GM18517 (cell line): ENCODE measurements at regions not wholly inside any gene's neighbourhood (a gene's known extent, or its start where the extent isn't known, plus 50 kb on each side); places are given as distances from the start of the nearest gene placed in this dataset.

Experiments
- ATAC-seq: cut with Tn5 transposase; IDR thresholded peaks from one replicate; pipeline ENCODE4 v1.9.1; 2021; ENCODE audit warnings: mild to moderate bottlenecking, moderate library complexity; ENCODE audit not compliant: unreplicated experiment

DNA sequence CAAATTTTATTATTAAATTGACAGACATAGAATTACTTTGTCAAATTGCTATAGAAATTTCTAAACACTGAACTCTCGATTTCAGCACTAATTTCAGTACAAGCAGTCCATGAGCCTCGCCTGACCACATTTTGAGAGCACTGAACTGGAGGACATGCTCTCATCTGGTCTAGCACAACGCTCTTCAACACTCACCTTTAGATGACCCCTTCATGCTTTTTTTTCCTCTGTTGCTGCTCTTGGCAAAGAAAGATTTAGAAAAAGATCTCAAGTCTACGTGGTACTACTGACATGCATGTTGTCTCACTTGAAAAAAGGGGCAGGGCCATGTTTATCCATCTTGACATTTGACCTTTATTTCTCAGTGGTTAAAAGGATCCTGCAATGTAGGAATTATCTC lies 981.5 kb downstream of the DIAPH3 start:
- ATAC-seq = no peak

DNA sequence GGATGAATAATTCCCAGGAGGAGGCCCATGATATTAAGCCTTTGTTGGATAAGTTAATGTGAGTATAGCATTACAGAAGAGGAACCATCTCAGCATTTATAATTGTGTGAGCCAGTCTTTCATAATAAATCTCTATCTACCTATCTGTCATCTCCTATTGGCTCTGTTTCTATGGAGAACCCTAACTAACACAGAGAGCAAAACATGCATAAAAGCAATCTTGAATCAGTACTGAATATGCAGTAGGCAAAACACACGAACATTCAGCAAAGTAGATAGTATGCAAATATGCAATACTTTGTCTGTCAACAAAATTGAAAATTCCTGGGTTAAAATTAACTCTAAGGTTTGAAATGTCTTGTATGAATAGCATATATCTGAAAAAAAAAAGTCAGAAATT lies 966.3 kb downstream of the DIAPH3 start:
- no peak for ATAC-seq

DNA sequence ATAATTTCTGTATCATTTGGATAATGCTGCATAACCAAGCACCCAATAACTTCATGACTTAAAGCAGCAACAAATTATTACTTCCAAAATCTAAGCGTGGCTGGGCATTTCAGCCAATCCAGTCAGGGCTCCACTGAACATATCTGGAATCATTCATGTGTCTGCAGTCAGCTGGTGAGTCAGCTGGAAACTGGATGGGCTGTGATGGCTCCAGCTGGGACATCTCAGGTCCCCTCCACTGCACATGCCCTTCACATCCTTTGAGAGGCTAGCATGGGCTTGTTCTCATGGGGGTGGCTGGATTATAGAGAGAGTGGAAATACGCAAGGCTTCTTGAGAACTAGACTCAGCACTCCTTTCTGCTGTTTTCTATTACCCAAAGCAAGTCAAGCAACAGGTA lies 961.9 kb downstream of the DIAPH3 start:
- ATAC-seq = no peak

DNA sequence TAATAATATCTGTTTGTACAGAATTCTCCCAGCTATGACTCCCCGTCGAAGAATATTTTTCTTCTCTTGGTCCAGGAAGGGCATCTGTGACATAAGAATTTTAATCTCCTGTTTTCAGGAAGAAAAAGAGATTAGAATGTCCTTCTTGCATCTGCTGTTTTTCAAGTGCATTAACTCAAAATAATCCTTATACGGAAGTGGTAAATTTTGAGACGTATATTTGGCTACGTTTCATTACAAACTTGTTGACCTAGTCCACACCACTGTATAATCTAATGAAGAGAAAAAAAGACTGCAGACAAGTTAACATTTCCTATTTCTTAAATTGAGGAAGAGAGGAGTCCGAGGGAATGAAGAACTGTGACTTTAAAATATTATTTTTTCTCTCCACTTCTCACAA lies 959.9 kb downstream of the DIAPH3 start:
- no peak for ATAC-seq

DNA sequence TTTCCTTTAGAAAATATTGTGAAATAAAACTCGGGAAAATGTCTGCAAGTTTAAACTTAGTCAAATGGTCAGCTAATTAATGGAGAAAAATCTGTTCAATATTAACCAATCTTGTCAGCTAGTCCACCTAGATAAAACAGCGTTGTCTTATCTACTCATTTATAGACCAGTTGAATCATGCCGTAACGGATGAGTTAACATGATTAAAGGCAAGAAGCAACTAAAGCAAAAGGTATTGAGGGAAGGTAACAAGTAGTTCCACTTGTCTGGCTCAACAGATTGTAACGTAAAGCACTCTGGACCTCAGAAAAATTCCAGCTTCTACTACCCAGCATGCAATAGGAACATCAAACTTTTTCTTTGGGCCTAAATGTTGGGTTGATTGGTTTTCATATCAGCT lies 958.2 kb downstream of the DIAPH3 start:
- ATAC-seq = no peak

DNA sequence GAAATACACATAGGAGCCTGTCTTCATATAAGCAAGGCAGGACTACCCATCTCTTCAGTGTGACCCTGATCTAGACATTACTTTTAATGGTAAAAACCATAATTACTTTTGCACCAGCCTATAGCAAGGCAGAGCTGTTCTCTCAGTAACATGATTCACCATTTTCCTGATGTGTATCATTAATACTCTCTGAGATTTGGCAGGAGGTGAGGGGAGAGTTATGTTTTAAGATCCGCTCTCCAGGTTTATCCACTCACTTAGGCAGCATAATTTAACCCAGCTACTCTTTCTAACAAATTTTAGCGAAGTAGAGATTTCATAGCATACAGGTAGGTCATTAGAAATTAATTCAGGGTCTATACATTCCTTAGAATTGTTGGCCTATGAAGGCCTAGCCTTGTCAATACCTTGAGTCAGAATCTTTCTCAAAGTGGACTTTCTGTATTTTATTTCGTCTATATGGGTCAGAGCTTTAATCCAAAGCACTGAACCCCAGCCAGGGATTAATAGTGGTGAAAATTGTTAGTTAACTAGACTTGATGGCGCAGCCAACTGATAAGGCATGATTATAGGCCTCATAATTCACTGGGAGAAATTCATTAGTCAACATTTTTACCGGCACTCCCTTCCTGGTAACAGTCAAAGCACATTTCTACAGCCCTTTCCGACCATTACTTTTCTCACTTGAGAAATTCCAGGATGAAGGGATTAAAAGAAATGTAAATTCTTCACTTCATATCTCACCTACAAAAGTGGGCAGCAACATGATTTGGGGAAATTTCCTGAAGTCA lies 955.1 kb downstream of the DIAPH3 start:
- no peak for ATAC-seq

DNA sequence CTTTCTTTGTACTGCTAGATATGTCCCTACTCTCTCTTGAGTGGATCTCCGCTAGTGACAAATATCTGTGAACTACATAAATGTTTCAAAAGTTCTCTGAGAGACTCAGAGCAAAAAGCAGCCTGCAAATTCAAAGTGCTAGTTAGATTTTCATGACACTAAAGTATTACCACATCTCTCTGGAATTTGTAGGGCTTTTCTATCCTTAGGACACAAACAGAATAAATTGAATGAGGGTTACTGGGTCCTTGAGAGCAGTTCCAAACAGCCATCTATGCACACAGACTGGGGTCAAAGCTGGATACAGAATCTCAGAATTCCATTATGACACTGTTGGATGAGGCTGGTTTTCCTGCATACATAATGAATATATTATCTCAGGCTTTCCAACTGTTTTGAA lies 953.2 kb downstream of the DIAPH3 start:
- no peak for ATAC-seq

DNA sequence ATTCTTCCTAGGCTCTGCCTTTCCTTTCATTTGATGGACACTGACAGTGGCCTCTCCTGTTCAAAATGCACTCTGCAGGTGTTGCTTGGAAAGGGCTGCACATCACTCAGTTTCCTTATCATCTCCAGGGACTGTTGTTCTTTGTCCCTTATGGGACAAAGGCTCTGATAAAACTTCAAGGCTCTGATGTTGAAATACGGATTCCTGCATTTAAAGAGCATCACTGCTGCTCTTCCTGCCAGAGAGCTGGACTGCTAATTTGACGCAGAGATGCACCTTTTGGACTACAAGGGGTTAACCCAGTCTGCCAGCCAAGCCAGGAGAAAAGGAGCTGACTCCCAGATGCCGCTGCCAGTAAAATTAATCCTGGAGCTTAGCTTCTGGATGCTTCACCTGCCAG lies 952.1 kb downstream of the DIAPH3 start:
- no peak for ATAC-seq

DNA sequence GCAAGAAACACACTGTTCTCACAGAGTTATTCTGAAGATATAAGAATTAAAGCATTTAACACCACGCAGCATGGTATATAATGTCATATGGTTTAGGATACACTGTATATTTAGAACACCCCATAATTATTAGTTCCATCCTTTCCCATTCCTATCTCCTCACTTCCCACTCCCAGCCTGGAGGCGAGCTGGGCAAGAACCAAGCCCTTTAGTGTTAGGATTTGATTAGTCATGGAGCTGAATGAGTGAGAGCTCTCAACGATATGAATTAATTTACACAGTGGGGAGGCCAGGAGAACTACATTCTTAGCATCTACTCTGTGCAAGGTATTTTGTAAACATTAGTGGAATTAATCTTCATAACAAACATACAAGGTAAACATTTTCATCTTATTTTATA lies 934.3 kb downstream of the DIAPH3 start:
- ATAC-seq = no peak

DNA sequence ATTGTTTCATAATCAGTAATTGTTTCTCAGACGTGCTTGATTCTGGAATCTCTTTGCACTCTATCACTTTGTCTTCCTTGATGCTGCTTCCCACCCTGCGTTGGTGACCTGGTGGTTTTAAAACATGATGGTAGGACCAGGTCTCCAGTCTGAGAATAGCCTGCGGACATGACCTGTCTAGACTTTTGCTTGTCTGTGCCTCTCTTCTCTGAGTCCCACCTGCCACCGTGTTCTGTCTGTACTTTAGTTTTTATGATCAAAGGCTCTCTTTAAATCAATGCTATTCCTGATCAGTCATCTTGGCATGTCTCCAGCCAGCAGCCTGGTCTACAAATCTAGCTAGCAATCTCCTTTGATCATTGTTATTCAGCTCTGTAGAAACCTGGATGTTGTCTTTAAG lies 933.9 kb downstream of the DIAPH3 start:
- no peak for ATAC-seq

DNA sequence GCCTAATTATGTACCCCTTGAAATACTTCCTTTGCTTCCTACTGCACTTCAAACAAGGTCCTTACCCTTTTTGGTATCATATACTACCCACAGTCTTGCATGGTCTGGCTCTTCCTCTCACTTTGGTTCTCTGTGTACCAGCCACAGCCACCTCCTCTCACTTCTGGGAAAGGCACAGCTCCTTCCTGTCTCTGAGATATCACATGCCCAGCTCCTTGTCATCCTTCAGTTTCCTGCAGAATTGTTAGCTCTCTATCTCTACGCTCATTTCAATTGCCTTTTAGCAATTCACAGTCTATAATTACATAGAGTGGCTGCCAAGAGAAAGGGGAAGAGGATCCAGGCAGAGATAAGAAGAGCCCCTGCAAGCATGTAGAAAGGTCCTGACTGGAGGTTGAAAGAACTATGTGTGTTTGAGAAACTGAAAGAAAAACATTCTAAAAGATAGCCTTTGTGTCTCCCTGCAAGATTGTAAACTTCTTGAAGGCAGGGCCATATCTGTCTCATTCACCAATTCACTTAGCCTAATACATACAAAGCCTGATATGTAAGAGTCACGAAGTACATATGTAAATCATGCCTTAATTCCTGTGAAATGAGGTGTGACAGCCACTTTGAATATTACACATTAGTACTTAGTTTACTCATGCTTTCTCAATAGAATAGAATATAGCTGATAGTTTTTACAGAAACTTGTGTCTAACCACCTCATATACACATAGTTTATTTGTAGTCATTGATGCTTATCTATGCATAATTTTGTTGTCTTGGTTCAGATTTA lies 933.1 kb downstream of the DIAPH3 start:
- ATAC-seq = no peak

DNA sequence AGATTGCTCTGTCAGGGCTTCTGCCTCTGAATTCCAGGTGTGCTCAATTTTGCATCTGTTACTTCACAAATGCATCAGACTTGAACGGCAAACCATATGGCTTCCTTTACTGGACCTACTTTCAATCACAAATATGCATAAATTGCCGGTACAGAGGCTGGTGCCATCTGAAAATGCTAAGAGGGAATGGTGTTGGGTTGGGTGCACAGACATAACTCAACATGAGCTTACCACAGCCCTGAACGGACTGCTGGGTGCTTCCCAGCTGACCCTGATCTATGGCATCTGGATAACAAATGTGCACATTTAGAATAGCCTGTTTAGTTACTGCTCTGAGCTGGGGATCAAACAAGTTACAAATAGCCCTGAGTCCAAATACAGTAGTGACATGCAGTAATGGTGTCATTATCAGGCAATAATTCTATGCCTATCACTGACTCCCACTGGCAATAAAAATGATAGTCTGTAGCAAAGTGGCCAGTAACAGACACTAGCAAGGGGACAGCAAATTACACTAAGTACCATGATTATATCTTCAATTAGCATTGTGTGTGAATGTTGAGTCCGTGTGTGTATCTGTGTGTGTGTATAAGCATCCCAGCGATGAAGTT lies 927.3 kb downstream of the DIAPH3 start:
- no peak for ATAC-seq

DNA sequence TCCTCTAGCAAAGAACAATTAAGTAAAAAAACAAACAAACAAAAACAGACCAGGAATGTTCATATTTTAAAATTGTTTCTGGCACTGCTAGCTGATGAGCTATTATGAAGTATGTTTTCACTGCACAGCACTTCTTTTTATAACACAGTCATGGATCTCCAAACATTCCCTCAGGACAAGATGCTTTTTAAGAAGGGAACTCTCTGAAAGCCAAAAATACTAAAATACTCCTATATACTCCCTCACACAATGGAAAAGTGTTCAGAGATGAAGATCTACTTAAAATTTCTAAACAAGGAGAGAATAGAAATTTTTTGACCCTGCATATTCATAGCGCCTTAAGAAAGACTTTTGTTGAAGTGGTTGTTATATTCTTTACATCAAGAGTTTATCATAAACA lies 926.8 kb downstream of the DIAPH3 start:
- no peak for ATAC-seq

DNA sequence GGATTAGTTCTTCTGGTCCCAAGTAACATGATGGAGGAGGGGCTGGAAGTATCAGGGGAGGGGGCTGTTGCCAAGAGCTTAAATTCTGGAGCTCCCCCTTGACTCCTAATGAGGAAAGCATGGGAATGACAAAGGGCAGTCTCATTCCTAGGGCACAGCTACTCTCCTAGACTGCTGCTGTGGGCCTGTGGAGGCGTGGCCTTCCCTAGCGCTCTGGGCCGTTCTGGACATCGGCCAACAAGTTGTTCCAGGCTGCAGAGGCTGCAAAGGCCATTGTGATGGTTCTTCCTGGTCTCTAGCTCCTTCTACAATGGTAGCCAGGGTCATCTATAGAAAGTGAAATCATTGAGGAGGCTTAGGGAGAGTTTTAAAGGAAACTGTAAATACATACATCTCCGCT lies 916.6 kb downstream of the DIAPH3 start:
- ATAC-seq = no peak

DNA sequence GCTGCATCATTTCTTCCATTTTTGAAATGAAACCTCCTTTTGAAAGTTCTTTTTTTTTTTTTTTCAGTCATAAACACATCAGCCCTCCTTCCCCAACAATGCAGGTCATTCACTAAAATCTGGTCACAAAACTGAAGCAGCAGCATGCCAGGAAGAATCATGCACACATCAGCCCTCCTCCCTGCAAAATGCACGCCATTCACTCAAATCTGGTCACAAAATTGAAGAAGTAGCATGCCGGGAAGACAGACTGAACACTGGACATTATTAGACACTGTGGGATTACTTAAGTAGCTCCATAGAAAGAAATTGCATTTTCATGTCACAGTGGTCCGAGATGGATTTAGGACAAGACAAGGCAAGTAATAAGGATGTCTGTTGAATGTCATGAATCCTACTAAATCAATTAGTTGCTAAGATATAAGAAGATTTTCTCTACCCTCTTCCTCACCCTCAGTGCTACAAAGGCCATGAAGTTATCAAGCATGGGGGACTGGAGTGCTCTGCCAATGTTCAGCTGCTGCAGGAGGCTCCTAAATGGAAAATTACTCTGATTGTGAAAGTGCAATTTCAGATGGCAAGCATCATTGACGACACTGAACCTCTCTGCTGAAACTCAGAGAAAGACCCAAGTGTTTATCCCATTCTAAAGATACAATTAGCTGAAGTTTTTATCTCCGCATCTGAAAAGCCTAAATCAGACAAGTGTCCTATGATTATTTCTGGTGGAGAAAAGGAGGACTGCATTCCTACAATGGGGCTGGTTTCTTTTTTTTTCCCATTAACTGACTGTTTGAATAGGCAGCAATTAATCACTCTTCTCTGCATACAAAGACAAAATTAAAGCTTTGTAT lies 913.2 kb downstream of the DIAPH3 start:
- ATAC-seq = no peak

DNA sequence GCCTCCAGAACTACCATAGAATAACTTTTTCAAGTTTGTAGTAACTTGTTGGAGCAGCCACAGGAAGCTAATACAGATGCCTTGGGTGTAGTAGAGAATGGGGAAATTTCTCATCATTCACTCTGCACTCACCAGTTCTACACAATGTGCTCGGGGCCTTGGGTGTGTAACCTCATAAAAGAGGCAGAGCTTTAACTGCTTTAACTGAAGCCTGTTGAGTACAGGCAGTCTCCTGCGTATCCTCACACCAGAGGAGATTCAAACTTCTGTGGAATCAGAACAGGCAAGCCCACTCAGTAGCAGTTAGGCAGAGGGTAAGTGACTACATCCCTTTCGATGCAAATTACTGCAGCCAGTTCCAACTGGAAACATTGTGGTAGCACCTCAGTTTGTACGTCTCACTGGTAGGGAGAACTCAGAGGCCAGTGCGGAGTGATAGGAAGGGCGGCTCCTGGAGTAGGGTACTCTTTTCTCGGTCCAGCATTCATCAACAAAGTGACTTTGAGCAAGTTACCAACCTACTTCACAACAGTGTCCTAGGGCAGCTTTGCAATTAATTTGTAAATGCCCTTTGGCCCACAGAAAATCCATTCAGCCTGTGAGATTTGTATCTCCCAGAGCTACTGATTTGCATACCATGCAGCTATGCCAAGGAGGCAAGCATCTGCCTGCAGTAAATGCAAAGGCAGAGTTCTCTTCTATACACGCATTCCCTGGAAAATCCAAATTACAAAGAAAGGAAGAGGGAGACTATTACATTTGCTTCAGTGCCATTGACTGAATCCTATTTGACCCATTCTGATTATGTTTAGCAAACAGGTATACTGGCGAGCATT lies 904.3 kb downstream of the DIAPH3 start:
- no peak for ATAC-seq

DNA sequence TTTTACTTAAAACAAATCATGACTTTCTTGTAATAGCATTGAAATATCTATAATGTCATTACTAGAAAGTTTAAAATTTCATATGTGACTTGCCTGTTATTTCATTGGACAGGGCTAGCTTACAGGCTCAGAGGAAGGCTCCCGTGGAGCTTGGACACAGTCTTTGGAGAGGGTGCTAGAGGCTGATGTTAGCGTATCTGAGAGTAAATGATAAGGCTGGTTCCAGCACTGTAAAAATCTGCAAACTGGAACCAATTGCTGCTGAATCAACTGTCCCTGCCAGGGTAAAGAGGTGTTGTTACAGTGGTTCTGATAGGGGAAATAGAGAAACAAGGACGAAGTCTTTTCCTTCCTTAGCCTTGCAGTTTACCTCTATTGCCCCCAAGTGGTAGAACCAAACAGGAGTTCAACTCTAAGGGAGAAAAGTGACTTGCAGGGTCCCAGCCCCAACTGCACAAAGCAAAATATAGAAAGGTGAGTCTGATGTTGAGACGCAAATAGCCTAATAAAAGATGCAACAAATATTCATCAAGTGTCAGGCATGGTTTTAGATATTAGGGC lies 901.7 kb downstream of the DIAPH3 start:
- ATAC-seq = no peak

DNA sequence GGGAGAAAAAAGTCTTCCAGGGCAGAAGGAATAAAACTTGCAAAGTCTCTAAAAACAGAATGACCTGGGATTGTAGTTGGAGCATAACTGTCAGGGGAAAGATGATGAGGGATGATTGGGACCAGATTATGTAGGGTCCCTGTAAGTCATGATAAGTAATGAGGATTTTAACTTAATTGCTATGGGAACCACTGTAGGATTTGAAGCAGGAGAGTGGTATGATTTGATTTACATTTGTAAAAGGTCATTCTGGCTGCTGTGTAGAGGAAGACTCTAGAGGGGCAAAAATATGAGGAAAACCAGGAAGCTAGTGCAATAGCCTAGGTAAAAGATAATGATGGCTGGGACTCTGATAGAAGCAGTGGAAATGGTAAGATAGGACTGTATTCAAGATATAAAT lies 900.2 kb downstream of the DIAPH3 start:
- ATAC-seq = no peak

DNA sequence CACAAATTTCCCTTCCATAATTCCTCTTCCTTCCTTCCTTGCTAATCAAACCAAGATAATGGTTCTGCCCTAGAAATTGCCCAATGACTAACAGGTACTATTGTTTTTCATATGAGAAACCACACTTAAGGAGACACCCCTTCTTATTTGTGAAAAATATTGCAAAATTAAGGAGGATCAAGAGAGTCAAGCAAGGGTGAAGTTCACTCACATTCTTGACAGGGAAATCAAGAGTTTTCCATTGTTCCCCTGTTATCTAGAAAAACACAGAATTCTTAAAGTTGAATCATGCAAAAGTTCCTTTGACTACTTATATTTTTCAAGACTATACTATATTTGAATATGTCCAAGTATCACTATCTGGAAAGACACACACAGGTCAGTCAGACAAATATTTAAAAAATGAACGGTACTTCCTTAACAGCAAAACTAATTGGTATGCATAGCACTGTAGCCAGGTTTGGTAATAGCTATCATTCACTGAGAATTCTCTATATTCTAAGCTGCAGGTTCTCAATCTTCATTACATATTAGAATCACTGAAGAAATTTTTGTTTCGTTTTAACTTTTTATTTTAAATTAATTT lies 897.2 kb downstream of the DIAPH3 start:
- ATAC-seq = no peak

DNA sequence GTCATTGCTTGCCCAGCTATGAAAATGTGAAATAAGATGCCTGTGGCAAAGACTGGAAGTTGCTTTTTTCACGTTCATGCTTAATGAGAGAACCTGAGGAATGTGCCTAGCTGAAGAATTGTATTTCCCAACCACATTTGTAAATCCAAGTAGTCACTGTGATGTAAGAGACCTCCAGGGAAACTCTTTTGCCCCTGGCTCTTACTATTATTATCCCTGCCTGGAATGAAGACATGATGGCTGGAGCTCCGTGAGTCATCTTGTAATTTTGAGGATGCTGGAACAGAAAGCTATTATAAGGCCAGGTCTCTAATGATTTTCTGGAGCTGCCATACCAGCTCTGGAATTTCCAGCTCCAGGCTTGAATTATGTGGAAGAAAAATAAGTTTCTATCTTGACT lies 894.3 kb downstream of the DIAPH3 start:
- no peak for ATAC-seq
